Smooth muscle cell (in vitro differentiated cells): ENCODE measurements at regions not wholly inside any gene's neighbourhood (a gene's known extent, or its start where the extent isn't known, plus 50 kb on each side); places are given as distances from the start of the nearest gene placed in this dataset.

Source experiments
- DNase-seq: peaks from one replicate; lab custom pipeline; 2025; ENCODE audit not compliant: unreplicated experiment; lab: John Stamatoyannopoulos, UW
- H2AFZ ChIP-seq: fragments of 200-600 bp; sonication (generic); 2 replicates; pipeline ENCODE4 v1.6.0; 2016; ENCODE audit warnings: antibody characterized with exemption, low read depth, mild to moderate bottlenecking
- H3F3A ChIP-seq: fragments of 200-600 bp; sonication (generic); 2 replicates; pipeline ENCODE4 v1.6.0; 2017; ENCODE audit warnings: antibody characterized with exemption, low read depth
- H3K27ac ChIP-seq: fragments of 200-600 bp; sonication (generic); 2 replicates; pipeline ENCODE4 v1.5.1; 2016; ENCODE audit warnings: low read depth, mild to moderate bottlenecking
- H3K27me3 ChIP-seq: fragments of 200-600 bp; sonication (generic); 2 replicates; pipeline ENCODE4 v1.6.1; 2016; ENCODE audit warnings: low read depth, mild to moderate bottlenecking
- H3K36me3 ChIP-seq: fragments of 200-600 bp; sonication (generic); 2 replicates; pipeline ENCODE4 v1.5.1; 2016; ENCODE audit warnings: low read depth
- H3K4me1 ChIP-seq: fragments of 200-600 bp; sonication (generic); 2 replicates; pipeline ENCODE4 v1.5.1; 2016; ENCODE audit warnings: low read depth
- H3K4me2 ChIP-seq: fragments of 200-600 bp; sonication (generic); 2 replicates; pipeline ENCODE4 v1.6.0; 2016; ENCODE audit warnings: mild to moderate bottlenecking
- H3K4me3 ChIP-seq: fragments of 200-600 bp; sonication (generic); 2 replicates; pipeline ENCODE4 v1.5.1; 2016; ENCODE audit warnings: mild to moderate bottlenecking
- H3K79me2 ChIP-seq: fragments of 200-600 bp; sonication (generic); 2 replicates; pipeline ENCODE4 v1.6.0; 2016; ENCODE audit warnings: low read depth, mild to moderate bottlenecking
- H3K9ac ChIP-seq: fragments of 200-600 bp; sonication (generic); 2 replicates; pipeline ENCODE4 v1.6.0; 2016; ENCODE audit warnings: low read depth
- H3K9me3 ChIP-seq: fragments of 200-600 bp; sonication (generic); replicated peaks from 2 replicates; pipeline ENCODE4 v1.5.1; 2016; ENCODE audit warnings: low read depth
- H4K20me1 ChIP-seq: fragments of 200-600 bp; sonication (generic); 2 replicates; pipeline ENCODE4 v1.6.0; 2016; ENCODE audit warnings: low read depth
- WGBS: methylation state at CpG from one replicate; pipeline ENCODE4 v1.1.7; 2016; ENCODE audit warnings: low lambda C conversion rate; 5-methylcytosine and 5-hydroxymethylcytosine counted together
- TF ChIP-seq, protein P1 (sequence below): fragments of 200-600 bp; sonication (generic); IDR thresholded peaks from 2 replicates; pipeline ENCODE4 v1.5.1; 2017; ENCODE audit warnings: borderline replicate concordance, mild to moderate bottlenecking, antibody characterized with exemption; ENCODE audit not compliant: insufficient read depth, poor library complexity, severe bottlenecking

DNA sequence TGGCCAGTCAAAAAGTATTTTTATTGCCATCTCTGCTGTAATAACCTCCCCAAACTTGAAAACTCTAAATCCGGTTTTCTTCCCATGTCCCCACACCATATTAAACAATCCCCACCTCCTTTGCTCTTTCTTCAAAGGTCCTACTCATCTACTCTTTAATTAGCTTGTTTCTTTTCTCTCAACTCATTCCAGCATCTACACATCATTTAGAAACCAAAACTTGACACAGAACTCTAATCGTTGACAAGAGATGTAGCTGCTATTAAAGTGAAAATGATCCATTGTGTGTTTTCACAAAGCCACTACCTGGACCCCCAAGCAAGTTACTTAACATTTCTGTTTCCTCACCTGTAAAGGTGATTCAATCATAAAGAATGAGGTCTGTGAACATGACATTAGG lies 436.3 kb upstream of the NPVF start:
- no peaks in the 10 kb centered on the region for H3K27me3 ChIP-seq
- H3F3A ChIP-seq = no peaks in the 10 kb centered on the region
- 80% methylated on average over 2 of the region's 2 CpGs for WGBS
- no peak overlapping the region for H3K4me3 ChIP-seq
- H3K4me2 ChIP-seq = no peak overlapping the region
- no peaks in the 10 kb centered on the region for H3K9me3 ChIP-seq
- no peaks in the 10 kb centered on the region for H3K36me3 ChIP-seq
- no peaks in the 10 kb centered on the region for H3K79me2 ChIP-seq
- no peak overlapping the region for H2AFZ ChIP-seq
- H4K20me1 ChIP-seq = no peaks in the 10 kb centered on the region
- TF ChIP-seq, protein P1, sequence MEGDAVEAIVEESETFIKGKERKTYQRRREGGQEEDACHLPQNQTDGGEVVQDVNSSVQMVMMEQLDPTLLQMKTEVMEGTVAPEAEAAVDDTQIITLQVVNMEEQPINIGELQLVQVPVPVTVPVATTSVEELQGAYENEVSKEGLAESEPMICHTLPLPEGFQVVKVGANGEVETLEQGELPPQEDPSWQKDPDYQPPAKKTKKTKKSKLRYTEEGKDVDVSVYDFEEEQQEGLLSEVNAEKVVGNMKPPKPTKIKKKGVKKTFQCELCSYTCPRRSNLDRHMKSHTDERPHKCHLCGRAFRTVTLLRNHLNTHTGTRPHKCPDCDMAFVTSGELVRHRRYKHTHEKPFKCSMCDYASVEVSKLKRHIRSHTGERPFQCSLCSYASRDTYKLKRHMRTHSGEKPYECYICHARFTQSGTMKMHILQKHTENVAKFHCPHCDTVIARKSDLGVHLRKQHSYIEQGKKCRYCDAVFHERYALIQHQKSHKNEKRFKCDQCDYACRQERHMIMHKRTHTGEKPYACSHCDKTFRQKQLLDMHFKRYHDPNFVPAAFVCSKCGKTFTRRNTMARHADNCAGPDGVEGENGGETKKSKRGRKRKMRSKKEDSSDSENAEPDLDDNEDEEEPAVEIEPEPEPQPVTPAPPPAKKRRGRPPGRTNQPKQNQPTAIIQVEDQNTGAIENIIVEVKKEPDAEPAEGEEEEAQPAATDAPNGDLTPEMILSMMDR = no peak
- no peaks in the 10 kb centered on the region for H3K4me1 ChIP-seq
- no peak overlapping the region for H3K27ac ChIP-seq
- DNase-seq = no peak
- H3K9ac ChIP-seq = no peak overlapping the region

DNA sequence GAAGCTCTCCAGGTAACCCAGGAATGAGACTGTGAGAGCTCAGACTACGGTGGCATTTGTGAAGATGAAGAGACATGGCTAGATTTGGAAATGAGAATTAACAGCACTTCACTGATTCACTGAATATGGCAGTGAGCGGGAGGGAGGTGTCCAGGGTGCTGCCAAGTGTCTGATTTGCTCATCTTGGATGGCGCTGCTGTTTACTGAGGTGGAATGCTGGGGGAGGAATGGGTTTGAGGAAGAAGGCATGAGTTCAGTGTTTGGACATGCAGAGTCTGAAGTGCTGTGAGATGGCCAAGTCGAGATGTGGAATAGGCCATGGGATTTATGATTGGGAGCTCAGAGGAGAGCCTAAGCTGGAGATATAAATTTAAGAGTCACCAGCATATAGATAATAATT lies 437.1 kb upstream of the NPVF start:
- Histone ChIP-seq H3K4me2 (no peak overlapping the region), H2AFZ (no peak overlapping the region), H3K27me3 (no peaks in the 10 kb centered on the region), H3F3A (no peaks in the 10 kb centered on the region), H3K27ac (no peak overlapping the region), H3K36me3 (no peaks in the 10 kb centered on the region), H3K4me1 (peaks cover 3% of the 10 kb centered on the region), H3K4me3 (no peak overlapping the region), H3K9me3 (no peaks in the 10 kb centered on the region), H3K9ac (no peak overlapping the region), H3K79me2 (no peaks in the 10 kb centered on the region), H4K20me1 (no peaks in the 10 kb centered on the region)
- 80% methylated on average over 4 of the region's 4 CpGs for WGBS
- TF ChIP-seq, protein P1 = no peak
- no peak for DNase-seq

DNA sequence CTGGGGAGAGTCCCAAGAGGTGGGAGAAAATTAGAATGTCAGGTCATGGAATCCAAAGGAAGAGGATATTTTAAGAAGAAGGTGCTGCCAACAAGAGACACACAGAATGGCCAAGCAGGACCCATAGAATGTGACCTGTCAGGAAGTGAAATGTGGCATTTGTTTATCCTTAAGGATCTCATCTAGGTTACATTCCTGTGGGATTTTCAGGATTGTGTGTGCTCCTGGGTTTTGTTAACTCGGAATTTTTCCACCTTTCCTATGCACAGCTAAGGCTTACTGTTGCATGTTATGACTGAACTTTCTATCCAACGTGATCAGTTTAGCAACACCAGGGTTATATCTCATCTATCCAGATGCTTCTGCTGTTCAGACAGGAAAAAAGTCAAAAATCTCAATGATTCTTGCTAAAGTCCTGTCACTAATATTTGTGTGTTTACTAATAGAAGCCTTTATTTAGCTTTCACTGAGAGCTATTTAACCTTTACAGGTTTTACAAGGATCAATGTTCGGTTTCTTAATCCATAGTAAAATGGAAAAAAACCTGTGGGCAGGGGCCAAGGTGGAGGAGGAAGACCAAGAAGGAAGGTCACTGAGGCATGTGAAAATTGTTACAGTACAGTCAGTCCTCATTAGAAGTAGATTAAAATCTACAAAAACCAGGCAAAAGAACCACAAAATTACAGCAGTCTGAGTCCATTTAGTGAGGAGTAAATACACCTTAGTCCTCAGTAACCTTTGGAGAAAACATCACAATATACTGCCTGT lies 437.8 kb upstream of the NPVF start:
- no peak overlapping the region for H3K4me2 ChIP-seq
- no peaks in the 10 kb centered on the region for H3K79me2 ChIP-seq
- H2AFZ ChIP-seq = no peak overlapping the region
- no peak overlapping the region for H3K27ac ChIP-seq
- H3K9me3 ChIP-seq = no peaks in the 10 kb centered on the region
- TF ChIP-seq, protein P1 = no peak
- no peaks in the 10 kb centered on the region for H3K36me3 ChIP-seq
- no peaks in the 10 kb centered on the region for H4K20me1 ChIP-seq
- no peaks in the 10 kb centered on the region for H3K27me3 ChIP-seq
- no peak for DNase-seq
- 49% methylated on average over 3 of the region's 3 CpGs for WGBS
- peaks cover 6% of the 10 kb centered on the region for H3K4me1 ChIP-seq
- no peak overlapping the region for H3K9ac ChIP-seq
- H3F3A ChIP-seq = no peaks in the 10 kb centered on the region
- H3K4me3 ChIP-seq = no peak overlapping the region

DNA sequence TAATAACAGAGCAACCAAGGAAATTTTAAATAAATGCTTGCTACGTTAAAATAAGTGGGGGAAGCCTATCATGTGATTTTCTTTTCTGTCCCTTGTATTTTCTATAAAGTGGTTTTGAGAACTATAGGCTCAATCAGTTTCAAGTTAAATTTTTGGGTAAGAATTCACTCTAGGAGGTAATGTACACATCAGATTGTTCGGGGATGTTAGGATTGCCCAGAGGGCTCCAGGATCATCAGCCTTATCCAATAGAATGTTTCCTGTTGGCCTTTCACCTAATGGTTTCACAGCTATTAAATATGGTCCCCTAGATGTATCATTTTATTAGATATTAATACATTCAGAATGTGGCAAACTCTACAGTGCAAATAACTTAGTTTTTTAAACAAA lies 438.4 kb upstream of the NPVF start:
- peaks cover 6% of the 10 kb centered on the region for H3K4me1 ChIP-seq
- no peaks in the 10 kb centered on the region for H3F3A ChIP-seq
- WGBS = 70% methylated on average over 2 of the region's 2 CpGs
- TF ChIP-seq, protein P1 = no peak
- DNase-seq = no peak
- H3K27me3 ChIP-seq = no peaks in the 10 kb centered on the region
- H3K9ac ChIP-seq = no peak overlapping the region
- H3K4me3 ChIP-seq = no peak overlapping the region
- no peaks in the 10 kb centered on the region for H3K79me2 ChIP-seq
- H2AFZ ChIP-seq = no peak overlapping the region
- no peaks in the 10 kb centered on the region for H3K36me3 ChIP-seq
- no peaks in the 10 kb centered on the region for H4K20me1 ChIP-seq
- no peak overlapping the region for H3K27ac ChIP-seq
- no peak overlapping the region for H3K4me2 ChIP-seq
- no peaks in the 10 kb centered on the region for H3K9me3 ChIP-seq
